ENCODE measurements at regions not wholly inside any gene's neighbourhood (a gene's known extent, or its start where the extent isn't known, plus 50 kb on each side); places are given as distances from the start of the nearest gene placed in this dataset.

DNA sequence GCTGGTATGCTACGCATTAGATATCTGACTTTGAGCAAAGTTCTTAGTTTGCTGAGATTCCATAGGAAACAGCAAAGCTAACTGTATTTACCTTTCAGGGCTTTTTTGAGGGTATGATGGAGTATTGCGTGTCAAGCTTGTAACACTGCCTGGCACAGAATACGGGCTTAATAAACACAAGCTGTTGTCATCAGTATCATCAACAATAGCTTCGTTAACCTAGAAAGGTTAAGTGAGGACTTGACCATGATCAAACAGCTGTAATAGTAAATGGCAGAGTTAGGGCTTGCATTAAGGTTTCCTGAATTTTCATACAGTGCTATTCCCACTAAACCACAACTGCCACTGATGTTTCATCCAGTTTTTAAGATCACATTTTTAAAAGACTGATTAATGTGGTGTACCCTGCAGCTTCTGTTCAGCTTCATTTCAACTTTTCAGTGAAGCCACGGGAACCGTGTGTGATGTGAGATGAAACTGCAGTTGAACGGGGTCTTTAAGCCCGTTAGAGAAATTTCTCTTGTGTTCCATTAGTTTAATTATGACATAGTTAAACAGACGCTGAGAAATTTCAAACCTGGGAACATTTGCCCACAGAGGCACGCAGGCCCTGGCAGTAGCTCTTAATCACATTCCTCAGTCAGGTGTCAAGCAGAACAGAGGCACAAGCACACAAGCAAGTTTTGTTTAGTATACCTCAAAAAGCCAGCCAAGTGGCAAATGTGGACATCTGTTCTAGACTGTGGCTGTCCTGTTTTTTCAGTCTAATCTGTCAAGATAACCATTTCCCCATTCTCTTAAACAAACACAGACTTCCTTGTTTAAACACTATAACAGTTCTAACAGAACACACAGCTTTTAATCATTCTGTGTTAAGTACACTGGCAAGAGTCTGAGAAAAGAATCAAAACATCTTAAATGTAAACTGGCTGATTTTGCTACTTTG lies 147.1 kb downstream of the ZNF608 start:
- no peak for TF ChIP-seq CTCF (conservative IDR thresholded peaks at IDR 0.05; ENCODE audit: low read length)
- TF ChIP-seq EZH2phosphoT487 (IDR thresholded peaks at IDR 0.05; ENCODE audit: borderline replicate concordance, low read depth, low read length): no peak
